T-helper 2 cell (primary cell): ENCODE measurements at regions not wholly inside any gene's neighbourhood (a gene's known extent, or its start where the extent isn't known, plus 50 kb on each side); places are given as distances from the start of the nearest gene placed in this dataset.
"Not testable (repeated sequence)": the region's sequence is repeated elsewhere in the genome, so short reads cannot be mapped to it uniquely, and the experiment has no call there.

Experiments
- DNase-seq, 5 experiments: peaks; one replicate each; pipeline versions ENCODE4 v3.0.0 to v3.0.0-alpha.2; 2012 to 2022

DNA sequence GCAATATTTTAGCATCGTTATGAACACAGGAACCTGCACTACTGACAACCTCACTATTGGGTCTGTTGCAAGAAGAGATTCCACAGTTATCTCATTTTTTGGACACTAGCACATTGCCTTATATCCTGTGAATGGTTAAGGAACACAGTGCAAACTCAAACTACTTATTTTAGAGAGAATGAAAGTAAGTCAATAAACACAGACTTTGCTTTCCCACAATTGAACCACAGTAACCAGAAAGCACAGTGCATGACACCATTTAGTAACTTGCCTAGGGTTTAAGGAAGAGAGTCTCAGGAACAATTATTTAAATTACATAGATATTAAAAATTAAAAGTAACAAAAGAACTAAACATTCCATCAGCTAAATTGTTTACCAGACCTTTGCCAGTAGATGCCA, 468.8 kb downstream of the ZWINT start:
- DNase-seq: no peak

DNA sequence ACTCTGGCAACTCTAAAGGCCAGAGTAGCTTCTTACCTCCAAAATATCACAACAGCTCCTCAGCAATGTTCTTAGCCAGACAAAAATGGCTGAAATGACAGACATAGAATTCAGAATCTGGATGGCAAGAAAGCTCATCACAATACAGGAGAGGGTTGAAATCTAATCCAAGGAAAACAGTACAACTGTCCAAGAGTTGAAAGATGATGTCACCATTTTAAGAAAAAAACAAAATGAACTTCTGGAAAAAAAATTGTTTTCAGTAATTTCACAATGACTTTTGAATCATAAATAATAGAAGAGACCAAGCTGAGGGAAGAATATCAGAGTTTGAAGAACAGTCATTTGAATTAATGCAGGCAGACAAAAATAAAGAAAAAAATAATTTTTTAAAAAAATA, 479.5 kb downstream of the ZWINT start:
- DNase-seq: no peak

DNA sequence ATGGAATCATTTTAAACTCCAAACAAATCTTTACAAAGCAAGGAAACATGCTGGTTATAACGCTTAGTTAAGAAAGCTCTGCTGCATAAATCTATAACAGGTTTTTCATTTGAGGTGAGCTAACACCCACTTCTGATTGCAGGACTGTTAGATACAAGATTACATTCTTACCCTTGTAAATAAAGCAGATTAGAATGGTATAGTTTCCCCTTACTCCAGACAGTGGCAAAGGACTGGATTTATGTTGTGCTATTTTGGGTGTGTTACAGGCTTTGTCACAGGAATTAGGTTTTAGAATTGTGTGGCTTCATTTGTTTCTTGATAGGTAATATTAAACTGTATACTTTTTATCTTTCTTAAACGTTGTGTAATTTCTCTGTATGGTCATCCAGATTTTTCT, 487.6 kb downstream of the ZWINT start:
- no peak for DNase-seq

DNA sequence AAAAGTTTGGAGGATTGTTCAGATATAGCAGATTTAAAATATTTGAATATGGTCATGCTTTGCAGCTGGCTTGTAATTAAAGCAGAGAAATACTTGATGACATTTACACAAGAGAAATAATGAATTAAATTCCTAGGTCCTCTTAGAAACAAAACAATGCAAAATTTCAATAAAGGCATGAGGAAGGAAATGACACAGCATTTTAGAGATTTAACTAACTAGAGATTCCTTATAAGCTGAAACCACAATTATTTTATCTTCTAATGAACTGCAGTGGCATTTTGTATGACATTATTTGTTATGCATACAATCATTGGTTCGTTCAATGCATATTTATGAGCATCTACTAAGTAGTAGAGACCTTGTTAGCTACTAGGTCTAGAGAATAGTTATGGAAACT, 490.9 kb downstream of the ZWINT start:
- DNase-seq: no peak

DNA sequence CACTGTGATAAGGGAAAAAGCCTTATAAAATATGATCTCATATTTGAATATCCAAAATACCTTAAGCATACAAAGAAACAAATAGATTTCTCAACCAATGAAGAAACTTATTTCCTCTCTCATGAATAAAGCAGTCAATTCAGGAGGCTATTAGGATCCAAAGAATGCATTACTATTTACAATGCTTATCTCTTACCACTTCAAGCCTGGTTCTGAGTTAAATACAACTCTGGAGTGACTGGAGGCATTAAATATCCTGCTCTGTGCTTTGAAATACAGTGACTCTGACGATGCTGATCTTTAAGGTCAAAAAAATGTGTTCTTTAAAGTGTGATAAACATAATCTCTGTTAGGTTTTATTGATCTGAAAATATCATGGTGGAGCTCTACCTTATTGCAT, 493.2 kb downstream of the ZWINT start:
- DNase-seq: no peak

DNA sequence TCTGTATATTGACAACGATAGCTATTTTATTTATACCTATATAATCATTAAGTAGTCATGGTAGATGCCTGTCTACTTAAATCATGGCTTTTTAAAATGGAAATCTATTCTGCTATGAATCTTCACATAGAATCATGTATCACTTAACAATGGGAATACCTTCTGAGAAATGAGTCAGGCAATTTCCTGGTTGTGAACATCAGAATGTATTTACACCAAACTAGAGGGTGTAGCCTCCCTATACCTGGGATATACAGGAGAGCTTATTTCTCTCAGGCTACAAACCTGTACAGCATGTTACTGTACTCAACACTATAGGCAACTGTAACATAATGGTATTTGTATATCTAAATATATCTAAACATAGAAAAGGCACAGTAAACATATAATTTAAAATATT, 502.3 kb downstream of the ZWINT start:
- DNase-seq: no peak

DNA sequence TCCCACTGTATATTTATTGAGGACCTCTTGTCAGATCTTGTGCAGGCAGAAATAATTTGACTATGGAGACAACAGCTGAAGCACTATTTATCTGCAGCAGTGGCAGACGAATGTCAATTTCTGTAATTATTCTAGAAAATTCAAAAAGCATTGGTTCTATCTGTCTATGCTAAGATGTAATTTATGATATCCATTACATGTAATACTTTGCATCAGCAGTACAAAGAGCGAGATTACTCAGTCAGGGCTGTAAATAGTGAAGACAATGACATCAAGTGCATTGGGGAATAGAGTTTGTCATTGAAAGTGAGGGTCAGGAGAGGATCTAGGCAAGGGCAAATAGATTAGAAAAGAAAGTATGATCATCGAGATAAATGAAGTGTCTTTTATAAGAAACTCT, 508.2 kb downstream of the ZWINT start:
- no peak for DNase-seq

DNA sequence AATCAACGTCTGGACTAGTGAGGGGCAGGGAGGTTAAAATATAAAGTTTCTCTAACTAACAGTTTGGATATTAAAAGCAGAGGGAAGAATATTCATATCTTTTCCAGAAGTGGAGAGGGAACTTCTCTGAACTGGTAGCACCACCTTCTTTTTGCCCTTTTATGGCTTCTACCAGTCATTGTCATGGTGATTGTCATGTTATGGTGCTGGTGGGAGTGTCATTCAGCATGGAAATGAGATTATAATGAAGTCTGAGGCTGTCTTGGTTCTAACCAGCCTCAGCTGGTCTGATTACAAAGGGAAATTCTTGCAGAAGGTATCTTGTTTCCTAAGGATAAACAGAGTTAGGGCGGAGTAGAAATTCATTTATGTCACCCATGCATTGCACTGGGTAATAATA, 523.8 kb downstream of the ZWINT start:
- DNase-seq: no peak

DNA sequence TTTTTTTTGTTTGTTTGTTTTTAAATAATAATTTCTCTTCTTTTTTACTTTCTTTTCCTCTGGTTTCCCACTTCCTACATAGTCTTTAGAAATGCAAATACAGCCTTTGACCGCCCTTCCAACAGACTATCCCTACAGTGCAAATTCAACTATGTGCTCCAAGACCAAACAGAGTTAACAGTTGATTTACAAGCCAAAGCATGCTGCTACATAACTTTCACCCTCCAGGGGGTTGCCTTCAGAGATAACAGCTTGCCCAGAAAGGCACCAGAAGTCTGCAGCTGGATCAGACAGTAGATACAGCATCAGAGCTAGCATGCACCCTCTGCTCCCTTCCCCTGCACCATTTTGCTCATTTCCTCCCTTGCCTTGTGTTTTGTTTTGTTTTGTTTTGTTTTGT, 539.0 kb downstream of the ZWINT start:
- no peak for DNase-seq

DNA sequence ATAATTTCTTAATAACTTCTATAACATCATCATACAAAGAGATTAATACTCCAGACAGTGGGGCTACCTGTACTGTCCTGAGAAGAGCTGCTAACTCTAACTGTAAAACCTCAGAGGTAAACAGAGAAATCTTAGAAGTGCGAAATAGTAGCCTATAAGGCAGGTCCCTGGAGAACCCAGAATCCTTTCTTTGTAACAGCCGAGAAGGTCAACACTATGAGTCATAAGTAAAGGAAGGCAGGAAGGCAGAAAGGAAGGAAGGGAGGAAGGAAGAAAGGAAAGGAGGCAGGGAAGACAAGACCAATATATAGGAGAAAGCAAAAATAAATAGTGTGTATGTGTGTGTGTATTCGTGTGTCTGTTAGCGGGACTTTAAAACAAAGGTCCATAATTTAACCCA, 540.6 kb downstream of the ZWINT start:
- DNase-seq: no peak

DNA sequence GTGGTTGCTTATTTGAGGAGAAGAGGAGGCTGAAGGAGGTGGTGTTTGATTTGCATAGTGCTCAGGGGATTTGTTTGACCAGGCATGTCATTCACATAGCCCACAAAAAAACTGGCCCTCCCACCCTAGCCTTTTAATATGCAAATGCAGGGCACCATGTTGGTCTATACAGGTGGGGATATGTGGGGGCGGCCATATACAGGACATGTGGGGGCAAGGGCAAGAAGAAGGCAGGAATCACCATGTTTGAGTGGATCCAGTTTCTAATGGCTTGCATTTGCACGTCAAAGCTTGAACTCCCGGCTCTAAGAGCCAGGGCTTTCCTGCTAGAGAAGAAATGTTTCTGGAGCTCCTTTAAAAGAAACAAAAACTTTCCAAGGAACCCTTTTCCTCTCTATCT, 541.0 kb downstream of the ZWINT start:
- DNase-seq: no peak

DNA sequence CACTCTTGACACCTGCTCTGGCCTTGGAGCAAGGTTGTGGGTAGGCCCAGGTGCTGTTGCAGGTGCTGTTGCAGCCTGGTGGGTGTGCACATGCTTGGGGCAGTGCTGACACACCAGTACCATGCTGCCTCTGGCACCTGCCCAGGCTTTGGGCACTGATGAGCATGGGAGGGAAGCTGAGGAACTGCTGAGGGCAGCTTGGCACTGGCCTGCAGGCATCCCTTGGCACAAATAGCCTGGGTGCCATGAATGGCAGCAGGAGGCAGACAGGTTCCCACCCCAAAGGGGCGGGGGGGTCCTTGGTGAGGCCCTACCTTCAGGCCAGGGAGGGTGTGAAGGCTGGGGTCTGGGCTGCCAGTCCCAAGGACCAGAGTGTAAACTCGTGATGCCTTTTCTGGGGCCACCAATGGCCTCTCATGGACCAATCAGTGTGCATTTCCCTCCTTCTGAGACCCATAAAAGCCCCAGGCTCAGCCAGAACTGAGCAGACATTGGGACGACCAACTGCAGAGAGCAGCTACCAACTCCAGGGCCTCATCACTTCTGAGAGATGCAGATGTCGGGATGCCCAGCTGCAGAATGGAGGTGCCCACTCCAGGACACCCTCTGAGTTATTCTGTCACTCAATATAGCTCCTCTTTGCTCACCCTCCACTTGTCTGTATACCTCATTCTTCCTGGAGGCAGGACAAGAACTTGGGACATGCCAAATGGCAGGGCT, 547.4 kb downstream of the ZWINT start:
- no peak for DNase-seq

DNA sequence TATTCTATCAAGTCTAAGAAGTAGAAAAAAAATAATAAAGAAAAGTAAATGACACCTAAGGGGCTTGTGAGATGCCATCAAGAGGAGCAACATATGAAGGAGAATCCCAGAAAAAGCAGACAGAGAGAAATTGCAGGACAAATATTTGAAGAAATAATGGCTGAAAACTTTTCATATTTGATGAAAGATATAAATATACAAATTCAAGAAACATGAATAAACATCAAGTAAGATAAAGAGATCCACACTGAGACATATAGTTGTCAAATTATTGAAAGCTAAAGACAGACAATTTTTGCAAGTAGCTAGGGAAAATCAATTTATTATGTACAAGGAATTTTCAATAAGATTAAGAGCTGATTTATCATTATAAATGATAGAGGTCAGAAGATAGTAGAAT, 558.0 kb downstream of the ZWINT start:
- no peak for DNase-seq

DNA sequence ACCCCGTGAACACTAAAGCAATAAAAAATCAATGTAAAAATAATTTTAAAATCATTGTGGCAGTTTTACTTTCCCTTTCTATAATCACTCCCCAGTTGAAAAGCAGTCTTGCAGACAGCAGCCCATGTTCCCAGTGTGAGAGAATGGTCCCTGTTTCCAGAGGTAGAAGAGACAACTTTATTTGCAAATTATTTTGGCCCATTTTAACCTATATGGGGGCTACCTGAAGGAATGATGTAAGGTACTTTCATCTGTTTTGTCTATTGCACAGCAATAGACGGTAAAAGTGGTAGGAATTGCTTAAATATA, 559.8 kb downstream of the ZWINT start:
- DNase-seq: no peak

DNA sequence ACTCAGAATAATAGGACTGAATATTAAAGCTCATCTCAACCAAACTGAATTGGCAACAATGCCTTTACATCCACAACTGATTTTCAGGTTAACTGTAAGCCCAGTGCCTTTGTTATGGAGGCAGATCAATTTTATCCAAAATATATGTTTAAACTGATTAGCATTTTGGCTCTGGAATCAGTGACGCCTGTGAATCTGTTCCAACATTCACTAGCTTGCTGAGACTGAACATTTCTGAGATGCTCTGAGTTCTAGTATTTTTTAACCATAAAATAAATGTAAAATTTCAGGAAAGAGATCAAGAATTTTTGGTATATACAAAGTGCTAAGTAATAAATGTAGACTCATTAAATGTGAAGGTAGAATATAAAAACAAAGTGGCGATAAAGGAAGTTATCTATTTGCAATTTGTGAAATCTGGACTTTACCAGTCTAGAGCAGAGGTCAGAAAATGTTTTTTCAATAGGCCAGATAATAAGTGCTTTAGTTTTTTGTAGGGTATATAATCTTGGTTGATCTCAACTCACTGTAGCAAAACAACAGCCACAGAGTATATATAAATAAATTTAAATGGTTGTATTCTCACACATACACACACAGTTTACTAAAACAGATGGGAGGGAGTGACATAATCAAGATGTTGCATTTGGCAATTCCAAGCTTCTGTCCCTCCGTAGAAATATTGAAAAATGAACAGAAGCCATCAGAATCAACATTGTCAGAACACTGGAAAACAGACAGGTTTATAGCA, 560.3 kb downstream of the ZWINT start:
- DNase-seq: no peak

DNA sequence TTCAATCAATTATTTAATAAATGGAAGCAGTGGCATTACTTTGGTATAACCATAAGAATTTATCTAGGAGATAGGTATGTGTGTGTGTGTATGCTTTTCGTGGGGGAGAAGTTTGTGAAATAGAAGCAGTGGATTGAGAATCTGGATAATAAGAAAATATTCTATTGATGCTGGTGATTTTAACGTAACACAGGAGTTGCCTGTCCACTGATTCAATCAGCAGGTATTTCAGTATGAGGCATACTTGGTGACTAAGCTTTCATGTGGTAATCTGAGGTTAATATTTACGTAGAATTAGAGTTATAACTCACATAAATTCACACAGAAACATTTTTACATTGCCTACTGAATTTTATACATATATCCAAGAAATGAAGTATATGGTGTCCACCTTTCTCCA, 568.0 kb downstream of the ZWINT start:
- DNase-seq: no peak

DNA sequence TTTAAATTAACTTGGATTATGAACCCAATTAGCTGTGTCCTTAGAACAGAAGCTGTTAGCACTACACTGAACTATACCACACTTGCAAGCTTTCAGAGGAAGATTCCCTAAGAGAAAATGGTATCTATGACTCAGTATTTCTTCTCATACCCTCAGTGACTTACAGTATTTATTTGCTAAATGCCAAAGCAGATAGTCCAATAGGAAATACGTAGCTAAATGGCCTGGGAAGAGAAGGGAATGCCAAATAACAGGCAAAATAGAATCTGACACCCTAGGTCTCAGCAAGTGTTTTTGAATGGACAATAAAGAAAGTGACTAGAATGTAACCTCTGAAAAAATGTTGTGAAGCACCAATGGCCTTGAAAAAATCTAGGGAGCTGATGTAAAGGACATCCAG, 570.8 kb downstream of the ZWINT start:
- not testable (repeated sequence) for DNase-seq

DNA sequence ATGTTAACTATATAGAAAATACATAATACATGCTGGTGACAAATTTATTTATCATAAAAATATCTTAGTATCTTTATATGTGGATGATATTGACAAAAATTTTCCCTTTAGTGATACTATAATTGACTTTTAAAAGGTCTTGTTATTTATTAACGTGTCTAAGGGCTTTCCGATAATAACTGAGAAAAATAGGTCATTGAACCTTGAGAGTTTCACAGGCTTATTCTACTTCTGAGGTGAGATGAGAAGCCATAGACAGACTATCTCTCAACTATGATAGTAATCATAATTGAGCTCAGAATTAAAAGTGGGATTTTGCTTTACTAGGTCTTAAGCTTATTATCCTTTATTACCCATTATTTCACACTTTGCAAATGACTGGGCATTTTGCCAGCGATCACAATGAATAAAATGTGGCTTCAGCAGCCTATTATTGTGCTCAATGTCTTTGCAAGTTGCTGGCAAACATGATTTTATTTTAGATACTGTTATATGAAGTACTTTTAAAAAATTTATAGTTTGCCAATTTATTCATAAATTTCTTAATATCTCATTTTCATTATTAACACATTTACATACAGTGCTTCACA, 574.5 kb downstream of the ZWINT start:
- DNase-seq: no peak

DNA sequence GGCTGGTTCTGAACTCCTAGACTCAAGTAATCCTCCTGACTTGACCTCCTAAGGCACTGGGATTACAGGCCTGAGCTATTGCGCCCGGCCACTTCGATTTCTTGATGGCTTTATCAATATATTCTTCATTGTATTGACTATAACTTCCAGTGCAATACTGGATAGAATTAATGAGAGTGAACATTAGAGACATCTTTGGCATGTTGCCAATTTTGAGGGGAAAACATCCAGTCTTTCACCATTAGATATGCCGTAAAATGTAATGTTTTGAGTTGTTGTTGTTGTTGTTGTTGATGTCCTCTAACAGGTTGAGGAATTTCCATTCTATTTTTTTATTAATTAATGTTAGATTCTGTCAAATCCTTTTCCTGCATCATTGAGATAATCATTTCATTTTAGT, 578.9 kb downstream of the ZWINT start:
- no peak for DNase-seq

DNA sequence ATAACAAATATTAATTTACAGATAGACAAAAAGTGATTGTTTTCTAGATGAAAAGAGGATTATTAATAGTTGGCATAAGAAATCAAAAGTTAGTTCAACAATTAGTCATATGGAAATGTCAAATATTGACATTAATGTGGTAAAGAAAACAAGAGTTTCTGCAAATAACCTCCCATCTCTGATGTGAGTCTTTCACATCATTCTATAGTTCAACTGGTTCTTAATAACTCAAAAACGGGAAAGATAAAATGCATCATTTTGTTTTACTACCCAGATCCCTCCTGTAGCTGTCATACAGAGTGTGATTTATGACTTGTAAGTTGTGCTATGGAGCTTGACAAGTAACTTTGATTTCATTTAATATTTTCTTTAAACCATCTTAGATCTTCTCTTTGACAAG, 594.8 kb downstream of the ZWINT start:
- no peak for DNase-seq

DNA sequence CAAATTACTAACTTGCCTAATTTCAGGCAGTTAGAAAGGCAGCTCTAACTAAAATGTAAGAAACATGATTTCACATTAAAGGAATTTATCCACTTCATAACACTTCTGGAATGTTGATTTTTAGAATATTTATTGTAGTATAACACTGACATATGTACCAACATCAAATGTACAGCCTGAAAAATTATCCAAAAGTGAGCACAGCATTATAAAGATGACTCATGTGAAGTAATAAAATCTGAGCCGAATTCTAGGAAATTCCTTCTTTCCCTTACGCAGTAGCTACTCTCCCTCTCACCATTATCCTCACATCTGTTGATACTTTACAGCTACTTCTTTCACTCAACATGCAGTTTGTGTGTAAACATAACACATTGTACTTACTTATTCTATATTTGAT, 610.6 kb downstream of the ZWINT start:
- no peak for DNase-seq

DNA sequence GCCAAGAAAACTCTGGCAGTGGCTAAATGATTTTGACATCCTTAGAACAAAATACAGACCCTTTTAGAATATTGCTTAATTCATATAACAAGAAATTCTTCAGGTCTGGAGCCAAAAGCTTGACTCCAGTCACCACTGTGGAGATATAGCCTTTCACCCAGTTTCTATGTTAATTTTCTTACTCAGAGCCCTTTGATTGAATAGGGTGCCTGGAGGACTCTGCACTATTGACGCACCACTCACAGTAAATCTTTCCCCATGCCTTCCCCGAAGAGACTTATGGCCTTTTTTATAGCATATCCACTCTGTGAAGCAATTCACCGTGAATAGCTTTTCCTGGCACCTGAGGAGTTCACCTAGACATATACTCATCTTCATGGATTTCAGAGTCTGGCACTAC, 613.8 kb downstream of the ZWINT start:
- DNase-seq: no peak

DNA sequence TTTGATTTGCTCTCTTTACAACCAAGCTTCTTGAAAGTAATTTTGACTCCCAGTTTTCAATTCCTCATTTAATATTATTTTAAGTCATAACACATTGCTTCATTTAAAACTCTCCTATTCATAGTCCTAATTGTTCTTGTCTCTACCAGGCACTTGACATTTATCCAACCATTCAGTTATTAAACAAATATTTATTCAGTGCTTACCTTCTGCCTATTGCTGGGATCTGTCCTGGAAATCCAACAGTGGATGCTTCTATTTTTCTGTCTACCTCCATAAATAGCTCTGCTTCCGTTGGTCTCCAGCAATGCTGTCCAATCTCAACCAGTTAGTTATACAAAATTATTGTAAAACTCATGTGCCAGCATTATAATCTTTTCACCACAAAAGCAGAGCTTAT, 615.1 kb downstream of the ZWINT start:
- DNase-seq: no peak

DNA sequence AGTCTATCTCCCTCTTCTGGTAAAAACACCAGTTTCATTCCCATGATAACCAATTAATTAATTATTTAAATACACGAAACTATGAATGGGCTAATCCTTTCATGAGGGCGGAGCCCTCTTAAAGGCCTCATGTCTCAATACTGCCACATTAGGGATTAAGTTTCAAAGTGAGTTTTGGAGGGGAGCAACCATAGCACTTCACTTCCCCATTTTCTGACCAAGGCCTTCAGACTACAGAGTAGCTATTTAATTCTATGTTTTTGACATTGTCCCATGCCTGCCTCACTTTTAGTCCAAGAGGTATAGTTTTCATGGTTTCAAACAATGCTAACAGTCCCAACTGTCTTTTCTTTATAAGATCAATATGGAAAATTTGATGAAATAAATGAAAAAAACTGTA, 618.6 kb downstream of the ZWINT start:
- no peak for DNase-seq

DNA sequence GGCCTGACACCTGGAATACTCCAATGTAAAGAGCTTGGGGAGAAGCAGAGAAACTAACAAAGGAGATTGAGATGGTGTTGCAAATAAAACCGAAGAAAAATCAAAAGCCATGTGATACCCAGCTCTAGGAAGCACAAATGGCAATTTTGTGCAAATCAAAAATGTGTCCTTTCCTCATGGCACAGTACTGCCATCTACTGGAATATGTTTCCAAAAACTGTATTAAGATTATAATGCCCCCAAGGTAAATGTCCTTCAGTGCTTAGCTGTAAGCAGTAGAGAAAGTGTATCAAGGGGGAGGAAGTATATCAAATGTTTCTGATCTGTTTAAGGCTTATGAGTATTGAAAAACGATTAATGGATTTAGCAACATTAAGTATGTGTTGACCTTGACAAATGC, 620.3 kb downstream of the ZWINT start:
- DNase-seq: not testable (repeated sequence)
